PC-9 (cell line): ENCODE measurements at regions not wholly inside any gene's neighbourhood (a gene's known extent, or its start where the extent isn't known, plus 50 kb on each side); places are given as distances from the start of the nearest gene placed in this dataset.

Source experiments
- BruUV-seq: library from RNA; stranded (reverse); fragments of 400-500 nt; replicated peaks from 2 replicates; lab custom pipeline; 2021; lab: Mats Ljungman, UMichigan
- CTCF ChIA-PET: fragments of 300-600 bp; sonication (Branson Sonifier 250); formaldehyde crosslinking; loops from one replicate; lab custom pipeline; 2022; ENCODE audit warnings: antibody characterized with exemption; lab: Charles Lee
- POLR2A ChIA-PET: fragments of 300-600 bp; sonication (Branson Sonifier 250); formaldehyde crosslinking; loops from one replicate; lab custom pipeline; 2022; ENCODE audit warnings: antibody characterized with exemption; ENCODE audit not compliant: unreplicated experiment; lab: Charles Lee
- DNase-seq, 2 experiments: peaks; one replicate each; pipeline versions ENCODE4 v3.0.0 to v3.0.0-alpha.2; 2015 to 2022; ENCODE audit warnings: mixed read lengths in 1 of 2
- H2AFZ ChIP-seq: fragments of 200-600 bp; sonication (generic); 2 replicates; pipeline ENCODE4 v1.8.1; 2017; ENCODE audit warnings: antibody characterized with exemption
- H3F3A ChIP-seq: fragments of 200-600 bp; sonication (generic); 2 replicates; pipeline ENCODE4 v1.8.1; 2017; ENCODE audit warnings: antibody characterized with exemption, mild to moderate bottlenecking, low read depth; ENCODE audit not compliant: insufficient read depth
- H3K27ac ChIP-seq: fragments of 200-600 bp; sonication (generic); 2 replicates; pipeline ENCODE4 v1.6.1; 2016; ENCODE audit warnings: mixed run types
- H3K27me3 ChIP-seq: fragments of 200-600 bp; sonication (generic); 2 replicates; pipeline ENCODE4 v1.6.1; 2016; ENCODE audit warnings: low read depth, mixed run types; ENCODE audit not compliant: insufficient read depth
- H3K36me3 ChIP-seq: fragments of 200-600 bp; sonication (generic); 2 replicates; pipeline ENCODE4 v1.6.1; 2016; ENCODE audit warnings: low read depth, mixed run types
- H3K4me1 ChIP-seq: fragments of 200-600 bp; sonication (generic); replicated peaks from 2 replicates; pipeline ENCODE4 v1.6.1; 2016; ENCODE audit warnings: mixed run types; ENCODE audit not compliant: insufficient read depth
- H3K4me2 ChIP-seq: fragments of 200-600 bp; sonication (generic); 2 replicates; pipeline ENCODE4 v1.6.1; 2017; ENCODE audit warnings: mixed run types
- H3K4me3 ChIP-seq: fragments of 200-600 bp; sonication (generic); 2 replicates; pipeline ENCODE4 v1.6.1; 2016; ENCODE audit warnings: mixed run types
- H3K79me2 ChIP-seq: fragments of 200-600 bp; sonication (generic); 2 replicates; pipeline ENCODE4 v1.6.1; 2017; ENCODE audit warnings: low read depth, mixed run types
- H3K9me2 ChIP-seq: fragments of 200-600 bp; sonication (generic); 2 replicates; pipeline ENCODE4 v1.8.1; 2017; ENCODE audit warnings: mild to moderate bottlenecking; ENCODE audit not compliant: insufficient read depth
- H3K9me3 ChIP-seq: fragments of 200-600 bp; sonication (generic); 2 replicates; pipeline ENCODE4 v1.8.1; 2016; ENCODE audit warnings: low read depth; ENCODE audit not compliant: insufficient read depth
- H4K20me1 ChIP-seq: fragments of 200-600 bp; sonication (generic); 2 replicates; pipeline ENCODE4 v1.8.1; 2017; ENCODE audit not compliant: insufficient read depth
- EZH2 ChIP-seq: fragments of 200-600 bp; sonication (generic); IDR thresholded peaks from 2 replicates; pipeline ENCODE4 v1.8.0; 2017; ENCODE audit warnings: antibody characterized with exemption, low read depth
- intact Hi-C: fragments of 100-400 bp; cut with micrococcal nuclease; formaldehyde crosslinking; loops from one replicate; pipeline ENCODE4 v1.10.0; 2022; ENCODE audit not compliant: unreplicated experiment
- TF ChIP-seq, protein P1 (sequence below): fragments of 200-600 bp; sonication (generic); conservative IDR thresholded peaks from 2 replicates; pipeline ENCODE4 v1.6.1; 2017; ENCODE audit warnings: mixed run types, antibody characterized with exemption, mild to moderate bottlenecking, moderate library complexity

- H3K9me2 ChIP-seq: no peaks in the 10 kb centered on the region
- no peak for DNase-seq
- no peaks in the 10 kb centered on the region for H3K9me3 ChIP-seq
- H3K4me3 ChIP-seq: no peak overlapping the region
- intact Hi-C loops: no loop called here
- no peak overlapping the region for H3K27ac ChIP-seq
- no peaks in the 10 kb centered on the region for H3F3A ChIP-seq
- POLR2A ChIA-PET: no interaction called here
- CTCF ChIA-PET: no interaction called here
- H4K20me1 ChIP-seq: no peaks in the 10 kb centered on the region
- H3K4me1 ChIP-seq: no peaks in the 10 kb centered on the region
- no peaks in the 10 kb centered on the region for H3K36me3 ChIP-seq
- no peak for TF ChIP-seq EZH2
- TF ChIP-seq, protein P1, sequence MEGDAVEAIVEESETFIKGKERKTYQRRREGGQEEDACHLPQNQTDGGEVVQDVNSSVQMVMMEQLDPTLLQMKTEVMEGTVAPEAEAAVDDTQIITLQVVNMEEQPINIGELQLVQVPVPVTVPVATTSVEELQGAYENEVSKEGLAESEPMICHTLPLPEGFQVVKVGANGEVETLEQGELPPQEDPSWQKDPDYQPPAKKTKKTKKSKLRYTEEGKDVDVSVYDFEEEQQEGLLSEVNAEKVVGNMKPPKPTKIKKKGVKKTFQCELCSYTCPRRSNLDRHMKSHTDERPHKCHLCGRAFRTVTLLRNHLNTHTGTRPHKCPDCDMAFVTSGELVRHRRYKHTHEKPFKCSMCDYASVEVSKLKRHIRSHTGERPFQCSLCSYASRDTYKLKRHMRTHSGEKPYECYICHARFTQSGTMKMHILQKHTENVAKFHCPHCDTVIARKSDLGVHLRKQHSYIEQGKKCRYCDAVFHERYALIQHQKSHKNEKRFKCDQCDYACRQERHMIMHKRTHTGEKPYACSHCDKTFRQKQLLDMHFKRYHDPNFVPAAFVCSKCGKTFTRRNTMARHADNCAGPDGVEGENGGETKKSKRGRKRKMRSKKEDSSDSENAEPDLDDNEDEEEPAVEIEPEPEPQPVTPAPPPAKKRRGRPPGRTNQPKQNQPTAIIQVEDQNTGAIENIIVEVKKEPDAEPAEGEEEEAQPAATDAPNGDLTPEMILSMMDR: no peak
- no TSS peak for BruUV-seq
- no peaks in the 10 kb centered on the region for H3K79me2 ChIP-seq
- peak overlapping the region; percentile 37; the same call in 1 of the 2 replicates for H2AFZ ChIP-seq
- no peak overlapping the region for H3K4me2 ChIP-seq
- H3K27me3 ChIP-seq: no peaks in the 10 kb centered on the region
These were observed 453.5 kb upstream of the SEMA3A start for GRCh38 chr7:84647797-84648757.

- Histone ChIP-seq H3K4me2 (no peak overlapping the region), H4K20me1 (no peaks in the 10 kb centered on the region), H3K27ac (no peak overlapping the region), H3F3A (no peaks in the 10 kb centered on the region), H2AFZ (no peak overlapping the region), H3K9me3 (no peaks in the 10 kb centered on the region), H3K4me3 (no peak overlapping the region), H3K79me2 (no peaks in the 10 kb centered on the region), H3K27me3 (no peaks in the 10 kb centered on the region), H3K36me3 (no peaks in the 10 kb centered on the region), H3K9me2 (no peaks in the 10 kb centered on the region; the same call in 1 of the 2 replicates), H3K4me1 (peaks cover 8% of the 10 kb centered on the region; the same call in 1 of the 2 replicates)
- CTCF ChIA-PET: no interaction called here
- no peak for TF ChIP-seq EZH2
- TF ChIP-seq, protein P1: no peak
- no TSS peak for BruUV-seq
- POLR2A ChIA-PET: no interaction called here
- DNase-seq: no peak
- intact Hi-C loops: no loop called here
These were observed 448.0 kb upstream of the SEMA3A start for GRCh38 chr7:84642611-84643010.

- BruUV-seq: no TSS peak
- Histone ChIP-seq H4K20me1 (no peaks in the 10 kb centered on the region), H3K36me3 (no peaks in the 10 kb centered on the region), H3K4me2 (no peak overlapping the region), H3K4me1 (peaks cover 8% of the 10 kb centered on the region; the same call in 1 of the 2 replicates), H3K79me2 (no peaks in the 10 kb centered on the region), H3K27ac (no peak overlapping the region), H3K4me3 (no peak overlapping the region), H3K9me3 (0 out of 2 replicates have a peak, but pooled peaks cover 5% of the 10 kb centered on the region), H2AFZ (0 out of 2 replicates have a peak overlapping the region, but pooled peaks have one; percentile 64), H3K9me2 (no peaks in the 10 kb centered on the region; the same call in 1 of the 2 replicates), H3K27me3 (no peaks in the 10 kb centered on the region), H3F3A (no peaks in the 10 kb centered on the region)
- intact Hi-C loops: no loop called here
- CTCF ChIA-PET: no interaction called here
- no peak for DNase-seq
- no peak for TF ChIP-seq EZH2
- TF ChIP-seq, protein P1: no peak
- POLR2A ChIA-PET: no interaction called here
These were observed 446.0 kb upstream of the SEMA3A start for GRCh38 chr7:84640637-84641036.
